GM20431 (cell line): ENCODE measurements at regions not wholly inside any gene's neighbourhood (a gene's known extent, or its start where the extent isn't known, plus 50 kb on each side); places are given as distances from the start of the nearest gene placed in this dataset.

Source experiments
- in situ Hi-C: fragments of 300-500 bp; cut with MseI, MboI; formaldehyde crosslinking; loops from one replicate; pipeline ENCODE4 v1.15.0; 2020; ENCODE audit warnings: low sequenced_read_pairs; ENCODE audit not compliant: unreplicated experiment

DNA sequence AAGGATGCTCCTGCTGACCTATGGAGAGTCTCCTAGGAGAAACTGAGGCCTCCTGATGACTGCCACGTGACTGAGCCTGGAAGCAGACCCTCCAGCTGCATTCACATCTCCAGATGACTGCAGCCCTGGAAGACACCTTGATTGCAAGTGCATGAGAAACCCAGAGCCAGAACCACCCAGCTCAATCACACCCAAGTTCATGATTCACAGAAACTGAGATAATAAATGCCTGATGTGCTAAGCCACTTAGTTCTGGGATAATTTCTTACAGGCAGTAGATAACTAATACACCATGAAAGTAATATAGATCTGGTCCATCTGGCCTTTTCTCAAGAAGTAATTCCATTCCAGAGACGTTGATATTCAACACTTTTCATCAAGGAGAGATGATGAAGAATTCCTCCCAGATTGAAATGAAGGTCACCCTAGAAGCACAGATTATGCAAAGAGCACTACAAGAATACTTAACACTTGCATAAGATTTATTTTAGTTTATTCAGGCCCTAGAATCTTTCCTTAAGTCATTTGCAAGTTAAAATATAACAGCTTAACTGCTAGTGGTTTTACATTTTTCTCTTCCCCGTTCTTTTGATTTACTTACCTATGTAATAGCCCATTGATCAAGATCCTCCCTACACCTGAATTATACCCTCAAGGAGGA, 208.2 kb upstream of the INHBA start:
- in situ Hi-C loops = no loop called here

DNA sequence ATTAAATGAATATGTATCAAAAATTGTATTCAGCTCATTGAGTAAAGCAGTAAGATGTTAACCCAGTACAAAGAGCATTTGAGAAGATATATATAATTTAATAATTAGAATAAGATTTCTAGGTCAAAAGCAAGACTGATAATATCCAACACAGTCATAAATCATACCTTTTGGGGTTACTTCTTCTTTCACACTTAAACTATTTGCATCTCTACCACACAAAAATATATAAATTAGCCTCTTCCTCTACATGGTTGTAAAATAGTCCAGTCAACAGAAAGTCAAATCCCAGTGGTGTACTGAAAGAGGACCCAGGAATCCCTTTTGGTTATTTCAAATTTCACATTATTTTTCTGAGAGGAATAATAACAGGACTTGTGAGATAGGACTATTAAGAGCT, 204.6 kb upstream of the INHBA start:
- in situ Hi-C loops = no loop called here

DNA sequence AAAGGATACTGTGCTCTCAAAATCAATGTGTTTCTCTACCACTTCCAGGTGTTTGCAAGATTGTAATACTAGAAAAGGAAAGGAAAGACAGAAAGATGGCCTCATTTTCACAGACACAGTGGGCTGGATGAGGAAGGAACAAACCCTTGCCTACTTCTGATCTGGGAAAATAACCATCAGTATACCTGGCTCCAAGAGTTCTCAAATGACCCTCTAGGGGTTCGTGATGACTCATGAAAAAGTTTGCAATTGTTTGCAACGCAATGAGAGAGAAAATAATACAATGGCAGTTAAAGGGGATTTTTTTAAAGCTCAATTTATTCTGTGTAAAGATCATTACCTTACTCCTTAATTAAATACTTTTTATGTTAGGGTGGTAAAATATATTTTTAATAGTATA, 197.6 kb upstream of the INHBA start:
- in situ Hi-C loops = no loop called here

DNA sequence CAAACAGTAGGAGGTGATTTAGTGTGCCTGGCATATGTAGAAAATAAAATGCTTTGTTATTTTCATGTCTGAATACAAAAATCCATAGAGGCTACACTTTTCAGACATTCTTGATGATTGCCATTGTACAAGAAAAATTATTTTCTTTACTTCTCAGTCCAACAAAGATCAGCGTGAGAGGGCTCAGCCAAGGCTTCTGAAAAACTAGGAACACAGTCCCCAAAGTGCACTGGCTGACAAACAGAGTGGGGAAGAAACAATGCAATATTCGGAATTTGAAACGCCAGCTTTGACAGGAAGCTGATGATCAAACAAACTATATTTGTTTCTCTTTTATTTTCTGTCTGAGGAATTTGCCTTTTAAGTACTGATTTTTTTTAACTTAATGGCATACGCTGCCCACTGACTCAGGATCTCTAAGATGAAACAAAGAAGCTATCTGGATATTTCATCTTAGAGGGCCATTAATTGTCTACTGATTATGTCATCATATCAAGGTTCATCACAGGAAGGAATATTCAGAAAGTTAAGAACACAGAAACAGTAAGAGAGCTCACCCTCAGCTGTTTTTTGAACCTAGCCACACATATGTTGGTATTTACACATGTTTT, 197.0 kb upstream of the INHBA start:
- in situ Hi-C loops = no loop called here

DNA sequence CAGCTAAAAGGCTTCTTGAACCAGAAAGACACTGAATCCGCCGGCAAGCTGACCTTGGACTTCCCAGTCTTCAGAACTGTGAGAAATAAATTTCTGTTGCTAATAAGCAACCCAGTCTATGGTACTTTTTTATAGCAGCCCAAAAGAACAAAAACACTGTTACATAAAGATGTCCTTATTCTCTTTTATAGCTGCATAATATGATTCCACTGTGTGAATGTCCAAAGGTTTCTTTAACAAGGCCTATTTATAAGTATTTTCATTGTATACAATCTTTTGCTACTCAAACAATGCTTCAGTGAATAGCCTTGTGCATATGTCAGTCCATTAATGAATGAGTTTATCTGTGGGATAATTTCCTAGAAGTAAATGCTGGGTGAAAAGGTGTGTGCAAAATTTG, 190.8 kb upstream of the INHBA start:
- in situ Hi-C loops = no loop called here

DNA sequence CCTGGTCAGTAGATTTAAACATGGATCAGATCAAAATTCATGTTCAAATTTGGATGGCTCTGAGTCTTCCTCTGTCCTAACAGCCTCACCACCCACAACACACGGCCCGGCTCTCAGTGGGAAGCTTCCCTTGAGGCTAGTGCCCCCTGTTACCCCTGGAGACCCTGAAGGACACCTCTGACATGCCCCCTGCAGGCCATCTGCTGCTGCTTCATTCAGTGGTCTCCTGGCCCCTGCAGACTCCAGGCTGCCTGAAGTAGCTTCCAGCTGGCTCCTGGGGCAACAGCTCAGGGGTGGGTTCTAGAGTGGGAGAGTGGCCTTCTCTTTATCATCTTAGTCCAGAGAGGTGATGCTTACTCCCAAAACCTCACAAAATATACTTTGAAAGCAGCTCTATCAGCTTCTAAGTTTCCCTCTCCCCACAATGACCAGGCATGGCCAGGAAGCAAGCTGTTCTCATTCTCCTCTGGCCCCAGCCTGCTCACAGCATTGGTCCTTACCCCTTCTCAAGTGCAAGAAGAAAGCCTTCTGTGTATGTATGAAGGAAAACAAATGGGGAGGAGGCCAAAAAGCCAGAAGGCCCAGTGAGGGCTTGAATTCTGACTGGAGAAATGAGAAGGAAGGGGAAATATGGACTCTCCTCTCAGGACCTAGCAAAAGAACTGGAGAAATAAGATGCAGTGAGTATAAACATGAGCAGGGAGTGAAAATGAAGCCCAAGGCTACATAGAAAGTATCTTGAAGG, 189.6 kb upstream of the INHBA start:
- in situ Hi-C loops = no loop called here

DNA sequence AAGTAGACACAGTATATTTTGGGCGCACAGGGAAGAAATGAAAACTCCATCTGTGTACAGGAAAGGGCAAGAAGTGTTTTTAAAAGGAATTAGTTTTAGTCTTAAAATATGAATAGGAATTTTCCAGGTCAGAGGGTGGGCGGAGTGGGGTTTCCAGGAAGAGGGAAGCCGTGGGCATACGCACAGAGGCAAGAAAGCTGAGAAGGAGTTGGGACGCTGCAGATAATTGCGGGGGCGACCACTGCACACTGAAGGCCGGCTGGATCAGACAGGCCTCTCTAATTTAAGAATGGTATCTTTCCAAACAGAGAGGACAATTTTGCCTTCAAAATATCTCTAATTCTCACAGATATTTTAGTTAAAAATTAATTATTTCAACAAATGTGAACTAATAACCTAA, 189.1 kb upstream of the INHBA start:
- in situ Hi-C loops = no loop called here

DNA sequence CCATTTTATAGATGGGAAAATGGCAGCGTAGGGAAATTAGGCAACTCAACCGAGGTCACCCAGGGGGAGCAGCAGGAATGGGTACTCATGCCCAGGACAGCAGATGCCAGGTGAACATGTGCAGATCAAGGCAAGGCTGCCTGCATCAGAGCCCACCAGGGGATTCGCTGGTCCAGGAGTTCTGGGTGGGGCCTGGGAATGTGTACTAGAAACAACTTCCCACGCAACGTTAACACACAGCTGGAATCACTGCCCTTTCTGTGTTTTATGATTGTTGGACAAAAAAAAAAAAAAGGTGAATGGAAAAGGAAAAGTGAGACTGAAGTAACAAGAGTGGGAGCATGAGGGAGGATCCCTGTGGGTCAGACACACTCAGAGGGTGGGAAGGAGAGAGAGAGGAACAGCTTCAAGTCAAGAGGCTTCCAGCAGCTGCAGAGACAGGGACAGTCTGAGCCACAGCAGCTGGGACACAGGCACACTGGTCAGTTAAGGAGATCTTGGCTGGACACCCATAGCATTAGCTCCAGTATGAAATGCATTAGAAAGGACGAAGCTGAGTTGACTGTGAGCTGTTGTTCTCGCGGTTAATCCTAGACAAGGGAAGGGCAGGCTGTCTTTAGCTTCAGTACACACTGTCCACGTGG, 187.9 kb upstream of the INHBA start:
- in situ Hi-C loops = no loop called here

DNA sequence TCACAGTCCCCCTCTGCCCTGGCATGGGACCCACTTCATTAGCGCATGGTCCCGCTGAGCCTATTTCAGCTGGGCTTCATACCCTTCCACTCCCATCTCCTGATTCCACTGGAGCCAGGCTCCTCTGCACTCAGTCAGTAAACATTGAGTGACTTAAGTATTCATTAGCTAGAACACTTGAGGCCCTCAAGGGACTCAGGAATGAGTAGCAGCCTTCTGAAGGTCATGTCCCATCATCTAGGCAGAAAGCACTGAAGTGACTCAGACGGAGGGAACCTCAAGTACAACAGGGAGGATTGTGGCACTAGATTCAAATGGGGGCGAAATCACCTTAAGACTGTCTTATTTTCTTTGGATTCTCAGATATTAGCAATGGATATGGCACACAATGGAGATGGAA, 186.6 kb upstream of the INHBA start:
- in situ Hi-C loops = no loop called here

DNA sequence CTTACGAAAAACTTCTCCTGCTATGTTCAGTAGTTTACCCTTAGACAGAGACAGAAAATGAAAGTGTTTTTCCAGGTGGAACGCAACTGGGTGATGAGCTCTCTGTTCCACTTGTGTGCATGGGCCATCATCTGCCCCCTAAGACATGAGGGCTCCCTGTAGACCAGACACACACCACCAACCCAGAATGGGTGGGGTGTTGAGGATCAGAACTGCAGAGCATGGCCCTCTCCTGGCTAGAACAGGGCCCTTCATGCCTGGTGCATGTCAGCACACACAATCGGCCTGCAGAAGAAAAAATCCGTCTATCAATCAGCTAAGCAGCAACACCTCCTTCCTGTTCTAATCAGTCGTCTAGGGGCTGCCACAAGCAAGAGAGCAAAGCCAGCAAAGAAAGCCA, 186.2 kb upstream of the INHBA start:
- in situ Hi-C loops = no loop called here

DNA sequence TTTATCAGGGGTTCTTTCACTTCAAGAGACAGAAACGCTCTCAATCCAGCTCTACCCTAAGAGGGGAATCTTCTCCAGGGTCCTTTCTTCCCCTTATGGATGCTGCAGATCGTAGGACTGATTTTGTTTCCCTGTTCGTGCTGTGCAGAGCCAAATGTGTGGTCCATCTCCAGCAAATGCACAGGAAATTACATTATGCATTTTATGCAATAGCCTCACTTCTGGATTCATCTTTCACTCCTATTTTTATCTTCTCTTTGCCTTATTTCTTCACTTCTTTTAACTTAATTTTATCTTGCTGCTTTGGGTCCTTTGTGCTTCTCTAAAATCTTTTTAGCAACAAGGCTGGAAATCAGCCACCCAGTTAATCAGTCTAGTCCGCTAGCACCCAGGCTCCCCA, 184.5 kb upstream of the INHBA start:
- in situ Hi-C loops = no loop called here

DNA sequence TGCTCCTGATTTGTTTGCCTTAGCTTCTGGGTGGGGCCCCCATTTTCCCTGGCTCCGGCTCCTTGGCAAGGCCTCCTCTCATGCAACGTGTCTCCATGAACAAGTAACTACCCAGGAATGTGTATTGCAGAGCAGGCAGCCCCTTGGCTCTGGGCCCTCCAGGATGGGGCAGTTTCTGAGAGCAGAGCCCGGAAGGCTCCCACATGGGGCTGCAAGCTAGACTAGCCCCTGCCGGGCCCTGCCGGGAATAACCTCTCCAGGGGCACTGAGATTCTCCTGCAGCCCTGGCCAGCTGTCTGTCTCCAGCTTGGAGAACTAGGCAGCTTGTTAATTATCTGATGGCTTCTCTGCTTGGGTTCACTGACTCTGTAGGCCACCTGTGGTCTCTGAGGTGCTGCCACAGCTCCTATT, 184.0 kb upstream of the INHBA start:
- in situ Hi-C loops = no loop called here

DNA sequence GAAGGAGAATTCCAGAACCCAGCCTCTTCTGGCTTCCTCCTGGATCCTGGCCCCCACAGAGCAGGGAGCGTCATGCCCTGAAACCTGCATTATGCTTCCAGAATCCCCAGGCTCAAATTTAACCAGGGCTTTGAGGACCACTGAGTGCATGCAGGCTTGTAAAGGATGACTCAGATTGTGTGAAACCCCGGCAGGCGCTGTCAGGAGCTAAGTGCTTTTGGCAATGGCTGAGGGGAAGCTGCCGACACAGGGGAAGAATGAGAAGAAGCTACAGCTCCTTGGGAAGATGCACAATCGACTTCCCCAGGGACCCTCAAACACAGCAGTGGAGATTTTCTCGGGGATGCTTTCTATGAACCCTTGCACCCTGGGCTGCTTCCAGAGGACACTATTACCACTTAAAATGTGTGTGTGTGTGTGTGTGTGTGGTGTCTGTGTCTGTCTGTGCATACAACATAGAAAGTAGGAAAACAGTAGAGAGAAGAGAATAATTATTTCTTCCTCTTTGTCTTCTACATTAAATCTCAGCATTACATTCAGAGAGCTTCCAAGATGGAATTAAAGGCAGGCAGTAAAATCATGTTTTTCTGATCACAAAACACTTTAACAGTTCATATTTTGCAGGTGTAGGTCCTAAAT, 183.5 kb upstream of the INHBA start:
- in situ Hi-C loops = no loop called here

DNA sequence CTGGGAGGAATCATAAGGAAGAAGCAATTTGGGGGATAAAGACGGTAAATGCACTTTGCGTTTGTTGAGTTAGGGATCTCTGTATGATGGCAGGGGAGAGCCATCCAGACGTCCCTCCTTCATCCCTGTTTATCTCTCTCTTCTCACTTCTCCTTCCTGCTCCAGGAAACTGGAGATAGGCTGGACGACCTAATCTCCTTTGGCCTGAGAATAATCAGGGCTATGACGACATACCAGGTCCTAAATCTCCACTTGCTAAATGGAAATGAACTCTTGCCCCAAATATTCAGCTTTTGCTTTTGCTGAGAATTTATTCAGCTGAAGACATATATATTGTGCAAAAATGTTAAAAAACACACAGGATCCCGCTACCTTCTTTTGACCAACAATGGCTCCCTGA, 182.9 kb upstream of the INHBA start:
- in situ Hi-C loops = no loop called here

DNA sequence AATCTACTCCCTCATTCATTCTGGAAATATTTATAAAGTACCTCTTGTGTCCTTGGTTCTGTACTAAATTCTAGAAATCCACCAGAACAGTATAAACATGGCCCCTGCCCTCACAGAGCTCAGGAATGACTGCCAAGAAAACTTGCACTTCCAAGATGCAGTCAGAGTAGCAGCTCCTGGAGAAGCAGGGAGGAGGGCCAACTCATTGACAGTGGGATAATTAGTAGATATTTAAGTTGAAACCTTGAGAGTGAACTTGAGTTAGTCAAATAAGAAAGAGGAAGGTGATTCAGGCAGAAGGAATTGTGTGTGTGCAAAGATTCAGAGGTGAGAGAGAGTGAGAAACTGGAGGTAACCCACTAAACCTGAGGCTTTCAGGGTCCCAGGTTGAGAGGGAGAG, 182.2 kb upstream of the INHBA start:
- in situ Hi-C loops = no loop called here

DNA sequence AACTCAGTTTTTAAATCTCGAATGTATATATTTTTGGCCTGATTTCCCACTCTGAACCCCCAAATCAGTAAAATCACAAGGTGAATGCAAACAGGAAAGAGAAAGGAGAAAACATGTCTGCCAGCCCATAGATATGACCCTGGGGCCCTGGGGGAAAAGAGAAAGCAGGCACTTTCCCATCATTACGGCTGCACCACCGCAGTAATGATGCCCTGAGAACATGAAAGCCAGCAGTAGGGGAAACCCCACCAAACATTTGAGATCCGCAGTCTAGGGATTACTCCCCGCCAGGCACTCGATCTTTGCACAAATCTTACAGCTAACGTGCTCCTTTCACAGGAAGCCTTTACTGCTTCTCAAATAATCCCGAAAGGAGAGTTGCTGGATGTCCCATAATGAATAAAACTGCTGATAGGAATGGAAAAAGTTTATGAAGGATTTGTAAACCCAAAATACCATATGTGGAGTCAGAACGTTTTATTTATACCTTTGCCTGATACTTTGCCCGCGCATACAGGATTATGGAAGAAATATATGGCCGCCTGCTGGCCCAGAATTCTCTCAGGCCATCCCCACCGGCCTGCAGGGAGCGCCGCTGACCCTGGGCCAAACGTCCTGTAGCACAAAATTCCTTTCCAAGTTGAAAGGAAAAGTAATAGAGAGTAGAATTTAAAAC, 180.0 kb upstream of the INHBA start:
- in situ Hi-C loops = no loop called here

DNA sequence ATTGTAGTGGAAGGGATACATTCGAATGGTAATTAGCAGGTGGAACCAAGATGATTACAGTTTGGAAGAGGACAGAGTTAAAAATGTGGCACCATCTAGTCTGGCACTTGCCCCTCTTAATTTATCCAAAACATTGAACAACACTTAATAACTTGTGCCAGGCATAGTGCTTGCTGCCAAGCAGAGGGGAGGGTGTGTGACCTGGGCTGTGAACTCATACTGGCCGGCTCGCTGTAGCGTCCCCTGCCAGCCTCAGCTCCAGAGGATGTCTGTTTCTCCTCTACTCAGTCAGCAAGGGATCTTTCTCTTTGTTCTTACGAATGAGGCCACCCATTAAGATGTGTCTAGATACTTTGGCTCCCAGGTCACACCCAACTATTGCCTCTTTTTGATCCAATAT, 179.4 kb upstream of the INHBA start:
- in situ Hi-C loops = no loop called here

DNA sequence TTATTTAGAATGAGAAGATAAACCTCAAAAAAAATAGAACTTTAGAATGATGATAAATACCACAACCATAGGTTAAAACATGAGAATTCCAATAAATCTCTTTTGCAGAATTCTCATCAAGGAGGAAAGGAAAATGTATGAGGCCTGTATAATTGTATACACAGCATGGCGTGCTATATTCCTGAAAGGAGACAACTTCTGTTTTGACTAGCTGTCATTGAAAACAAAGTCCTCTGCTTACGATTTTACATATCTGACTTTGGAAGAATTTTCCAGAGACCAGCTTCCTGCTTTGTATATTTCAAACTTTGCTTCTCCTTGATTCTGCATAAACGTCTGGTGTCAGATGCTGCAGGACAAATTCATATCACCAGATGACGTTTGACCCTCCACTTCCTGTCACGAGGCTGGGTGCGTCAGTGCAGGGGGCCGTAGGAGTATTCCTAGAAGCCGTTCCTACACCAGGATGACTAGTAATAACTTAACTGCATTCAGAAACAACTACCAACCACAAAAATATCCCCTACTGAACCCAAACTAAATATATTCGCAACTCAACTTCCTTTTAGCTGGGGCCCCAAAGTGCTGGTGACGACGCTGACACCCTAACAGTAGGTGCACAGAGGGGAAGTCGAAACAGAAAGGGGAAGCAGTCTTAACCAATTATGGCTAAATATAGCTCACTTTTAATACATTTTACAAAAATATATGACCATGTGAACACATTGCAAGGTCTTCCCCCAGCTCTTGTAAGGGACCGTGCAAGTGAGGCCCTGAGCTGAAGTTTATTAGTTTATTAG, 178.6 kb upstream of the INHBA start:
- in situ Hi-C loops = no loop called here

DNA sequence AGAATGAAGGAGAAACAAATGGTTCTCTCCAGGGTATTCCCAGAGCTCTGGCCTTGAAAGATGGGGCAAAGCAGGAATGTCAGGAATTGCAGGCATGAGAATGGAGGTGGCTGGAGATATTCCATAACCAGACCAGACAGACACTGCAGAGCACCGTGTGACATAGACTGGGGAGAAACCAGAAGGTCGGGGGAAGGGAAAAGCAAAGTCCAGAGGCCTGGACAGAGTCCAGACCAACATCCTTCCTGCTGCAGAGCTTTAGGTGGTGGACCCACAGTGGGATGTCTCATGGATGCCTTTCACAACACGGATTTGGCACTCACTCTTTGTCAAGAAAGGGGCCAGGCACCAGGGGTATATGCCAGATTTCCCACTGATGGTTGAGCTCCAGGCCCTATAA, 177.2 kb upstream of the INHBA start:
- in situ Hi-C loops = no loop called here
